Activated T-helper 17 cell treated with anti-CD3 and anti-CD28 coated beads, Interleukin-2, amount 50 U/mL, for 72 hours (primary cell): ENCODE measurements at regions not wholly inside any gene's neighbourhood (a gene's known extent, or its start where the extent isn't known, plus 50 kb on each side); places are given as distances from the start of the nearest gene placed in this dataset.

Experiments
- ATAC-seq: fragments of 150-1000 bp; cut with Tn5 transposase; replicated peaks from 2 replicates; pipeline ENCODE4 v1.10.0; 2021; ENCODE audit warnings: mild to moderate bottlenecking, moderate library complexity
- H3K27ac Mint-ChIP-seq: one replicate; pipeline ENCODE4 v1.8.0; 2022; ENCODE audit warnings: mixed read lengths
- H3K27me3 Mint-ChIP-seq: one replicate; pipeline ENCODE4 v1.8.0; 2022; ENCODE audit warnings: mixed read lengths
- H3K36me3 Mint-ChIP-seq: one replicate; pipeline ENCODE4 v1.8.0; 2022; ENCODE audit warnings: low read depth, mild to moderate bottlenecking, mixed read lengths
- H3K4me1 Mint-ChIP-seq: one replicate; pipeline ENCODE4 v1.8.0; 2022; ENCODE audit warnings: mixed read lengths
- H3K4me3 Mint-ChIP-seq: one replicate; pipeline ENCODE4 v1.8.0; 2022; ENCODE audit warnings: mild to moderate bottlenecking, mixed read lengths
- H3K9me3 Mint-ChIP-seq: one replicate; pipeline ENCODE4 v1.8.0; 2022; ENCODE audit warnings: mixed read lengths

GRCh38 chr11:116093065-116093464, 588.9 kb upstream of the CADM1 start:
- no peaks in the 10 kb centered on the region for H3K4me1 Mint-ChIP-seq
- H3K4me3 Mint-ChIP-seq, result no peak overlapping the region
- H3K27me3 Mint-ChIP-seq, result peaks cover 3% of the 10 kb centered on the region
- no peaks in the 10 kb centered on the region for H3K36me3 Mint-ChIP-seq
- no peaks in the 10 kb centered on the region for H3K9me3 Mint-ChIP-seq
- no peak for ATAC-seq
- no peak overlapping the region for H3K27ac Mint-ChIP-seq

GRCh38 chr11:116086426-116086825, 582.2 kb upstream of the CADM1 start:
- Mint-ChIP-seq H3K27me3 (peaks cover 6% of the 10 kb centered on the region), H3K4me1 (no peaks in the 10 kb centered on the region), H3K9me3 (peaks cover 4% of the 10 kb centered on the region), H3K4me3 (no peak overlapping the region), H3K36me3 (no peaks in the 10 kb centered on the region), H3K27ac (no peak overlapping the region)
- no peak for ATAC-seq

GRCh38 chr11:116085031-116085635, 580.9 kb upstream of the CADM1 start:
- Mint-ChIP-seq H3K36me3 (no peaks in the 10 kb centered on the region), H3K4me3 (no peak overlapping the region), H3K27me3 (peaks cover 10% of the 10 kb centered on the region), H3K27ac (no peak overlapping the region), H3K9me3 (peaks cover 8% of the 10 kb centered on the region), H3K4me1 (no peaks in the 10 kb centered on the region)
- ATAC-seq, result no peak

GRCh38 chr11:116084511-116084910, 580.3 kb upstream of the CADM1 start:
- H3K36me3 Mint-ChIP-seq, result no peaks in the 10 kb centered on the region
- H3K9me3 Mint-ChIP-seq, result peaks cover 9% of the 10 kb centered on the region
- H3K27ac Mint-ChIP-seq, result no peak overlapping the region
- H3K27me3 Mint-ChIP-seq, result peaks cover 10% of the 10 kb centered on the region
- H3K4me1 Mint-ChIP-seq, result no peaks in the 10 kb centered on the region
- no peak overlapping the region for H3K4me3 Mint-ChIP-seq
- ATAC-seq, result no peak

- H3K27me3 Mint-ChIP-seq, result peaks cover 10% of the 10 kb centered on the region
- ATAC-seq, result no peak
- peaks cover 9% of the 10 kb centered on the region for H3K9me3 Mint-ChIP-seq
- no peaks in the 10 kb centered on the region for H3K36me3 Mint-ChIP-seq
- no peak overlapping the region for H3K4me3 Mint-ChIP-seq
- H3K4me1 Mint-ChIP-seq, result no peaks in the 10 kb centered on the region
- no peak overlapping the region for H3K27ac Mint-ChIP-seq
Observed at GRCh38 chr11:116082256-116082655, 578.0 kb upstream of the CADM1 start.

- Mint-ChIP-seq H3K4me3 (no peak overlapping the region), H3K4me1 (no peaks in the 10 kb centered on the region), H3K36me3 (no peaks in the 10 kb centered on the region), H3K27me3 (peaks cover 15% of the 10 kb centered on the region), H3K27ac (no peak overlapping the region), H3K9me3 (peaks cover 13% of the 10 kb centered on the region)
- ATAC-seq, result no peak
Observed at GRCh38 chr11:116079580-116079979, 575.4 kb upstream of the CADM1 start.

- ATAC-seq, result no peak
- no peaks in the 10 kb centered on the region for H3K4me1 Mint-ChIP-seq
- H3K4me3 Mint-ChIP-seq, result no peak overlapping the region
- peaks cover 15% of the 10 kb centered on the region for H3K27me3 Mint-ChIP-seq
- H3K36me3 Mint-ChIP-seq, result no peaks in the 10 kb centered on the region
- H3K27ac Mint-ChIP-seq, result no peak overlapping the region
- peaks cover 13% of the 10 kb centered on the region for H3K9me3 Mint-ChIP-seq
Observed at GRCh38 chr11:116078101-116078591, 573.9 kb upstream of the CADM1 start.

- Mint-ChIP-seq H3K9me3 (peaks cover 10% of the 10 kb centered on the region), H3K27ac (no peak overlapping the region)
- ATAC-seq, result no peak
Observed at GRCh38 chr11:116077092-116077491, 572.9 kb upstream of the CADM1 start.

GRCh38 chr11:116073854-116074837, 569.9 kb upstream of the CADM1 start:
- no peak overlapping the region for H3K4me3 Mint-ChIP-seq
- H3K4me1 Mint-ChIP-seq, result no peaks in the 10 kb centered on the region
- no peak overlapping the region for H3K27ac Mint-ChIP-seq
- no peaks in the 10 kb centered on the region for H3K36me3 Mint-ChIP-seq
- H3K27me3 Mint-ChIP-seq, result peaks cover 14% of the 10 kb centered on the region
- H3K9me3 Mint-ChIP-seq, result peaks cover 9% of the 10 kb centered on the region
- ATAC-seq, result peak; percentile 47

More at GRCh38 chr11:116077092-116077491, 572.9 kb upstream of the CADM1 start:
- H3K27me3 Mint-ChIP-seq, result peaks cover 13% of the 10 kb centered on the region
- H3K4me1 Mint-ChIP-seq, result no peaks in the 10 kb centered on the region
- H3K36me3 Mint-ChIP-seq, result no peaks in the 10 kb centered on the region
- no peak overlapping the region for H3K4me3 Mint-ChIP-seq

GRCh38 chr11:116072601-116073410, 568.6 kb upstream of the CADM1 start:
- no peaks in the 10 kb centered on the region for H3K4me1 Mint-ChIP-seq
- ATAC-seq, result no peak
- no peak overlapping the region for H3K27ac Mint-ChIP-seq
- H3K27me3 Mint-ChIP-seq, result peaks cover 14% of the 10 kb centered on the region
- peaks cover 9% of the 10 kb centered on the region for H3K9me3 Mint-ChIP-seq
- no peak overlapping the region for H3K4me3 Mint-ChIP-seq
- H3K36me3 Mint-ChIP-seq, result no peaks in the 10 kb centered on the region

GRCh38 chr11:116072133-116072532, 567.9 kb upstream of the CADM1 start:
- peaks cover 9% of the 10 kb centered on the region for H3K9me3 Mint-ChIP-seq
- no peak overlapping the region for H3K4me3 Mint-ChIP-seq
- H3K4me1 Mint-ChIP-seq, result no peaks in the 10 kb centered on the region
- H3K27me3 Mint-ChIP-seq, result peaks cover 13% of the 10 kb centered on the region
- no peak overlapping the region for H3K27ac Mint-ChIP-seq
- H3K36me3 Mint-ChIP-seq, result no peaks in the 10 kb centered on the region
- no peak for ATAC-seq

- H3K27ac Mint-ChIP-seq, result no peak overlapping the region
- H3K4me1 Mint-ChIP-seq, result no peaks in the 10 kb centered on the region
- peaks cover 9% of the 10 kb centered on the region for H3K27me3 Mint-ChIP-seq
- peaks cover 4% of the 10 kb centered on the region for H3K9me3 Mint-ChIP-seq
- no peak for ATAC-seq
- H3K4me3 Mint-ChIP-seq, result no peak overlapping the region
- no peaks in the 10 kb centered on the region for H3K36me3 Mint-ChIP-seq
Observed at GRCh38 chr11:116071241-116071640, 567.0 kb upstream of the CADM1 start.

GRCh38 chr11:116070520-116070919, 566.3 kb upstream of the CADM1 start:
- Mint-ChIP-seq H3K36me3 (no peaks in the 10 kb centered on the region), H3K27me3 (peaks cover 9% of the 10 kb centered on the region), H3K4me3 (no peak overlapping the region), H3K9me3 (peaks cover 4% of the 10 kb centered on the region), H3K4me1 (no peaks in the 10 kb centered on the region), H3K27ac (no peak overlapping the region)
- ATAC-seq, result no peak

- H3K4me3 Mint-ChIP-seq, result no peak overlapping the region
- no peak for ATAC-seq
- no peaks in the 10 kb centered on the region for H3K36me3 Mint-ChIP-seq
- peaks cover 4% of the 10 kb centered on the region for H3K9me3 Mint-ChIP-seq
- H3K27me3 Mint-ChIP-seq, result peaks cover 4% of the 10 kb centered on the region
- H3K4me1 Mint-ChIP-seq, result no peaks in the 10 kb centered on the region
- H3K27ac Mint-ChIP-seq, result no peak overlapping the region
Observed at GRCh38 chr11:116066777-116067176, 562.6 kb upstream of the CADM1 start.
